Ovary (tissue), 3 donors: ENCODE measurements at regions not wholly inside any gene's neighbourhood (a gene's known extent, or its start where the extent isn't known, plus 50 kb on each side); places are given as distances from the start of the nearest gene placed in this dataset.

Experiments
- CTCF ChIP-seq, 3 donors: fragments of 450-650 bp in 2 of 3; fragments of 200-600 bp in 1 of 3; IDR thresholded peaks; one replicate each; pipeline versions ENCODE4 v1.5.1 to v1.8.0; 2016 to 2022; ENCODE audit warnings: antibody characterized with exemption in 3 of 3, mild to moderate bottlenecking in 1 of 3
- EP300 ChIP-seq: sonication (generic); formaldehyde crosslinking; IDR thresholded peaks from one replicate; pipeline ENCODE4 v1.6.1; 2017; ENCODE audit warnings: antibody characterized with exemption
- POLR2A ChIP-seq: fragments of 450-650 bp; IDR thresholded peaks from one replicate; pipeline ENCODE4 v1.6.1; 2017; ENCODE audit warnings: antibody characterized with exemption, mild to moderate bottlenecking, moderate library complexity
- donor health status: DM: no; HTN: no; CAD: no.

GRCh38 chr3:106805625-106806024 lies 571.6 kb upstream of the CCDC54 start:
- TF ChIP-seq CTCF (IDR thresholded peaks at IDR 0.05) (no peak), EP300 (no peak), POLR2A (no peak)
